Breast epithelium (tissue), 4 donors: ENCODE measurements at regions not wholly inside any gene's neighbourhood (a gene's known extent, or its start where the extent isn't known, plus 50 kb on each side); places are given as distances from the start of the nearest gene placed in this dataset.

Source experiments
- DNase-seq, 2 donors: peaks; one replicate each; pipeline ENCODE4 v3.0.0-alpha.2; 2019; ENCODE audit warnings: low spot score in 2 of 2
- H3K27ac ChIP-seq, 2 donors: fragments of 200-600 bp; sonication (generic) in 1 of 2; one replicate each; pipeline ENCODE4 v1.5.1; 2016 to 2019; ENCODE audit warnings: mild to moderate bottlenecking in 1 of 2
- H3K27me3 ChIP-seq, 2 donors: fragments of 200-600 bp; sonication (generic) in 1 of 2; one replicate each; pipeline versions ENCODE4 v1.5.1 to v1.6.0; 2017 to 2019; ENCODE audit warnings: control low read depth in 1 of 2, mild to moderate bottlenecking in 1 of 2
- H3K36me3 ChIP-seq: fragments of 200-600 bp; one replicate; pipeline ENCODE4 v1.5.1; 2019
- H3K4me1 ChIP-seq, 2 donors: fragments of 200-600 bp; sonication (generic); one replicate each; pipeline ENCODE4 v1.5.1; 2016 to 2019; ENCODE audit warnings: control low read depth in 1 of 2
- H3K4me3 ChIP-seq, 3 donors: fragments of 200-600 bp; sonication (generic); 1 replicate in 2 of 3; 2 replicates in 1 of 3; pipeline ENCODE4 v1.5.1; 2016 to 2019; ENCODE audit warnings: mild to moderate bottlenecking in 3 of 3, moderate library complexity in 2 of 3
- H3K9me3 ChIP-seq, 2 donors: fragments of 200-600 bp; sonication (generic) in 1 of 2; one replicate each; pipeline ENCODE4 v1.5.1; 2016 to 2019; ENCODE audit warnings: control low read depth in 1 of 2
- POLR2A ChIP-seq: fragments of 450-650 bp; IDR thresholded peaks from one replicate; pipeline ENCODE4 v1.6.1; 2016; ENCODE audit warnings: antibody characterized with exemption, mild to moderate bottlenecking, moderate library complexity
- POLR2AphosphoS5 ChIP-seq, 3 donors: sonication (generic); formaldehyde crosslinking; IDR thresholded peaks; one replicate each; pipeline ENCODE4 v1.6.1; 2017; ENCODE audit warnings: antibody characterized with exemption in 3 of 3
- intact Hi-C: fragments of 100-400 bp; cut with DNase I; formaldehyde crosslinking; loops from one replicate; pipeline ENCODE4 v1.15.1; 2023; ENCODE audit warnings: low total_unique reads
- TF ChIP-seq, protein P1 (sequence below), 3 donors: fragments of 450-650 bp; IDR thresholded peaks; one replicate each; pipeline ENCODE4 v1.5.1; 2016 to 2017; ENCODE audit warnings: antibody characterized with exemption in 3 of 3, mild to moderate bottlenecking in 3 of 3, moderate library complexity in 3 of 3

DNA sequence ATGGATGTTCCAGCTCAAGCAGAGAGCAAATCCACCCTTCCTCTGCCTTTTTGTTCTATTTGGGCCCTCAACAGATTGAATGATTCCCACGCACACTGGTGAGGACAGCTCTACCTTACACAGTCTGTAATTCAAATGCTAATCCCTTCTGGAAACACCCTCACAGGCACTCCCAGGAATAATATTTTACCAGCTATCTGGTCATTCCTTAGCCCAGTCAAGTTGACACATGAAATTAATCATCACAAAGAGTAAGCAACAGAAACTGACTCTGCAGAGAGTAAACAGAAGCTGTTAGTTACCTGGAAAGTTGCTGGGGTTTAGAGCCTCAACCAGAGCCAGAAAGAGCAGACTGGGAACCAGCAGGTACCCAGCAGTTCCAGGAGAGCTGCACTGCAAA lies 75.5 kb upstream of the MMP2 start:
- H3K27me3 ChIP-seq, result no peaks in the 10 kb centered on the region
- H3K9me3 ChIP-seq, result peaks cover 0 to 8% of the 10 kb centered on the region in 2 donors
- intact Hi-C loops, result no loop called here
- no peaks in the 10 kb centered on the region for H3K4me1 ChIP-seq
- H3K4me3 ChIP-seq, result no peak overlapping the region
- no peak for TF ChIP-seq POLR2A
- no peak for TF ChIP-seq POLR2AphosphoS5 (IDR thresholded peaks at IDR 0.05)
- TF ChIP-seq, protein P1, sequence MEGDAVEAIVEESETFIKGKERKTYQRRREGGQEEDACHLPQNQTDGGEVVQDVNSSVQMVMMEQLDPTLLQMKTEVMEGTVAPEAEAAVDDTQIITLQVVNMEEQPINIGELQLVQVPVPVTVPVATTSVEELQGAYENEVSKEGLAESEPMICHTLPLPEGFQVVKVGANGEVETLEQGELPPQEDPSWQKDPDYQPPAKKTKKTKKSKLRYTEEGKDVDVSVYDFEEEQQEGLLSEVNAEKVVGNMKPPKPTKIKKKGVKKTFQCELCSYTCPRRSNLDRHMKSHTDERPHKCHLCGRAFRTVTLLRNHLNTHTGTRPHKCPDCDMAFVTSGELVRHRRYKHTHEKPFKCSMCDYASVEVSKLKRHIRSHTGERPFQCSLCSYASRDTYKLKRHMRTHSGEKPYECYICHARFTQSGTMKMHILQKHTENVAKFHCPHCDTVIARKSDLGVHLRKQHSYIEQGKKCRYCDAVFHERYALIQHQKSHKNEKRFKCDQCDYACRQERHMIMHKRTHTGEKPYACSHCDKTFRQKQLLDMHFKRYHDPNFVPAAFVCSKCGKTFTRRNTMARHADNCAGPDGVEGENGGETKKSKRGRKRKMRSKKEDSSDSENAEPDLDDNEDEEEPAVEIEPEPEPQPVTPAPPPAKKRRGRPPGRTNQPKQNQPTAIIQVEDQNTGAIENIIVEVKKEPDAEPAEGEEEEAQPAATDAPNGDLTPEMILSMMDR (IDR thresholded peaks at IDR 0.05), result no peak
- no peak for DNase-seq
- H3K27ac ChIP-seq, result no peak overlapping the region
- no peaks in the 10 kb centered on the region for H3K36me3 ChIP-seq

DNA sequence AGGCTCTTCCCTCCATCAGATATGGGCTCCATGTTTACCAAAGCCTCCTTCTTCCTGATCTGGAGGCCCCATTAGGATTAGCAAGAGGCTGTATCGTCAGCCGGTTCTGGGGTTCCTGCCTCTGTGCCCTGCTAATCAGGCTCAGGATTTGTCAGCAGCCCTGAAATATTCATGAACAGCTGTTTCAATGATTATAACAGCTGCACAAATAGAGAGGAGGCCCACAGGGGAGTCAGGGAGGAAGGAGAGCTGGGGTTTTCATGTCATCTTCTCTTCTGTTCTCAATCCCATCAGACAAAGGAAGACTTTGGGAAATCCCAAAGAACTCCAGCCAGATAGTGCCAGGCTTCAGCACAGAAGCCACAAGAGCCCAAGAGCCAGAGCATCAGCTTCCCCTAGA lies 72.3 kb upstream of the MMP2 start:
- Histone ChIP-seq H3K36me3 (no peaks in the 10 kb centered on the region), H3K27me3 (no peaks in the 10 kb centered on the region), H3K27ac (no peak overlapping the region), H3K4me1 (no peaks in the 10 kb centered on the region), H3K9me3 (peaks cover 0 to 8% of the 10 kb centered on the region in 2 donors), H3K4me3 (no peak overlapping the region)
- no peak for DNase-seq
- TF ChIP-seq, protein P1 (IDR thresholded peaks at IDR 0.05), result no peak
- TF ChIP-seq POLR2A, result no peak
- intact Hi-C loops, result no loop called here

DNA sequence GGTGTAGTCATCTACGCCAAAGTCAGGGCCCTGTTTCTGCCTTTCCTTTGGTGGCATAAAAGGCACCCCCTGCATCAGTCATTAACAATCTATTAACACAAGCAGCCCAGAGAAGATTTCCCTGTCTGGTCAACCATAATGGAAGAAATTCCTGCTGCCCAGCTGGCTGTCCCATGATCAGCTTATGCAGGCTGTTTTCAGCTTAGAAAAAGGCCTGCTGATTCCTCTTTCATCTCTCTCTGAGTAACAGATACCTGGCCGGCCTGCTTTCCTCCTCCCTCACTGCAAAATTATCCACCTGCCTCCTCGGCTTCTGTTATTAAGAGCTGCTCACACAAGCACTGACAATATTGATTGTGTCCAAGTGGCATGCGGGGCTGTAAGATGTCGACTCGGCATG lies 70.3 kb upstream of the MMP2 start:
- DNase-seq, result no peak

DNA sequence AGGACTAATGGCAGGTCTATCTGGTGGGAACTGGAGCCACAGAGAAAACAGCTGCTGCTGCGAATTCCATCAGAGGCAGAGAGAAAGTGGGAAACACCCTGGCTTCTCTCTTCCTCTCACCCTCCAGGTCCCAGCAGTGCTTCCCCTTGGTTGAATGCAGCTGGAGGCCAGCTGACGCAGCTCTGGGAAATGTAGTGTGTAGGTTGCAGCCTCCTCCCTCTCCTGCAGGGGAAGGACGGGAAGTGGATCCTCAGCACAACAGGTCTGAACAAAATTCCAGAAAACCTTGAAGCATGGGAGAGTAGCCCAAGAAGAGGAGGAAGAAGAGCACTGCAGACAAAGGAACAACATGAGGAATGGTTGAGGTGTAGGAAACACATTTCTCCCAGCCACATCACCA lies 67.8 kb upstream of the MMP2 start:
- DNase-seq, result no peak
- TF ChIP-seq, protein P1 (IDR thresholded peaks at IDR 0.05), result no peak
- no peak for TF ChIP-seq POLR2AphosphoS5 (IDR thresholded peaks at IDR 0.05)
- TF ChIP-seq POLR2A, result no peak
- Histone ChIP-seq H3K4me1 (no peaks in the 10 kb centered on the region), H3K27ac (no peak overlapping the region), H3K27me3 (no peaks in the 10 kb centered on the region), H3K4me3 (no peak overlapping the region), H3K9me3 (peaks cover 0 to 3% of the 10 kb centered on the region in 2 donors), H3K36me3 (no peaks in the 10 kb centered on the region)
- intact Hi-C loops, result no loop called here

More for the DNA sequence above, 70.3 kb upstream of the MMP2 start:
- no peaks in the 10 kb centered on the region for H3K4me1 ChIP-seq
- H3K27ac ChIP-seq, result no peak overlapping the region
- H3K4me3 ChIP-seq, result no peak overlapping the region
- H3K27me3 ChIP-seq, result no peaks in the 10 kb centered on the region
- intact Hi-C loops, result no loop called here
- H3K9me3 ChIP-seq, result peaks cover 0 to 8% of the 10 kb centered on the region in 2 donors
- TF ChIP-seq POLR2AphosphoS5 (IDR thresholded peaks at IDR 0.05), result no peak
- no peak for TF ChIP-seq POLR2A
- TF ChIP-seq, protein P1 (IDR thresholded peaks at IDR 0.05), result no peak
- H3K36me3 ChIP-seq, result no peaks in the 10 kb centered on the region

DNA sequence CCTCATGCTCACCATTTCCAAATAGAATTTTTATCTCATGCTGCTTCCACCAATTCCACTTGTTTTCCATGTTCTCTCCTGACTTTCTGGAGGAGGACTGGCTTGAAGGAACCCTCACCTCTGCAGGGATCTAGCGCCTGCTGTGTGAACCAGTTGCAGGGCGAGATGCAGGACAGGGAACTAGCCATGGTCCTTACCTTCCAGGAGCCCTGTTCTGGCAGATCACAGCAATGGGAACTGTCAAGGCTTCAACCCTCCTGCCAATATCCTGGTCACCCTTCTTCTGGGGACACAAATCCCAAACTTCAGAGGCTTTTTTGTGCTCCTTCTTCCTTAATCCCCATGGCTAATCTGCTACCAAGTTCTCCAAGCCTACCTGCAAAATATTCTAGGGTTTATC lies 60.4 kb upstream of the MMP2 start:
- H3K27ac ChIP-seq, result no peak overlapping the region
- no peak for DNase-seq
- H3K9me3 ChIP-seq, result no peaks in the 10 kb centered on the region
- H3K4me1 ChIP-seq, result no peaks in the 10 kb centered on the region
- no peaks in the 10 kb centered on the region for H3K36me3 ChIP-seq
- TF ChIP-seq POLR2A (no peak), POLR2AphosphoS5 (IDR thresholded peaks at IDR 0.05) (no peak)
- TF ChIP-seq, protein P1 (IDR thresholded peaks at IDR 0.05), result no peak
- H3K27me3 ChIP-seq, result no peaks in the 10 kb centered on the region
- no peak overlapping the region for H3K4me3 ChIP-seq
- intact Hi-C loops, result no loop called here
